ENCODE measurements at regions not wholly inside any gene's neighbourhood (a gene's known extent, or its start where the extent isn't known, plus 50 kb on each side); places are given as distances from the start of the nearest gene placed in this dataset.

DNA sequence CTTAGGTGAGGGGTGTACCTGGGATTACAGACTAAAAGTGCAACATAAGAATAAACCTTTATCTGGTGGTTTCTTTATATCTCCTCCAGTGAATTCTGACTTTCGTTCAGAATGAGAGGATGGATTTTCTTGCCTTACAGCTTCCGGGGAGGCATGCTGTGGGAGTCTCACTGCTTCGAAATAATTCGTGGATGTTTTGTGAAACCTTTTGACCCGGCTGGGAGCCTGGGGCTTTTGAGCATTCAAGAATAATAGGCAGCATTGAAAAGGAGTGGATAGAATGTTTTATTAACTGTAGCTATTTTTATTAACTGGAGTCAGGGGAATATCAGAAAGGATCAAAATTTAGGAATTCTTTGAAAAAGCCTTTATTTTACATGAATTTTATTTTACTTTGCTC is 149.1 kb downstream of the RWDD3 start:
- ATAC-seq, result no peak
- Mint-ChIP-seq H3K9me3 (peaks cover 11% of the 10 kb centered on the region), H3K4me1 (ENCODE audit: low read depth in 2 of 2) (no peaks in the 10 kb centered on the region), H3K27me3 (no peaks in the 10 kb centered on the region), H3K27ac (no peak overlapping the region), H3K4me3 (no peak overlapping the region), H3K36me3 (no peaks in the 10 kb centered on the region)
- DNase-seq (ENCODE audit: low spot score), result no peak

DNA sequence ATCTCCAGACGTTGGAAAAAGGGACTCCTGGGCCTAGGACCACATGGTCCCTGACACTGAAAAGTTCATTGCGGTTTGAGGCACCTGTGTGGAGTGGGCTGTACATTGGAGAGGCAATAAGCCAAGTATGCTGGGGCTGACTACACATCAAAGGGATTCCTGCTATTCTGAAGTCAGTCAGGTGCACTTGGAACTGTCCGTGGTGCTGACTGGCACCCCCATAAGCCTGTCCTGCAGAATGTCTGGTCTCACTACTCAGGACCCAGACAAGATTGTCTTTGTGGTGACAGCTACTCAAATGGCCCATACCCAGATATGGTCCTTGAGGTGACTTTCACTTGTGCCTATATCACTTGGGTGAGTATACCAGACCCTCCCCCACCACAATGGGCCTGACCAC is 150.6 kb downstream of the RWDD3 start:
- Mint-ChIP-seq H3K36me3 (no peaks in the 10 kb centered on the region), H3K4me3 (no peak overlapping the region), H3K4me1 (ENCODE audit: low read depth in 2 of 2) (no peaks in the 10 kb centered on the region), H3K9me3 (peaks cover 11% of the 10 kb centered on the region), H3K27ac (no peak overlapping the region), H3K27me3 (no peaks in the 10 kb centered on the region)
- DNase-seq (ENCODE audit: low spot score) (no peak), ATAC-seq (no peak)

DNA sequence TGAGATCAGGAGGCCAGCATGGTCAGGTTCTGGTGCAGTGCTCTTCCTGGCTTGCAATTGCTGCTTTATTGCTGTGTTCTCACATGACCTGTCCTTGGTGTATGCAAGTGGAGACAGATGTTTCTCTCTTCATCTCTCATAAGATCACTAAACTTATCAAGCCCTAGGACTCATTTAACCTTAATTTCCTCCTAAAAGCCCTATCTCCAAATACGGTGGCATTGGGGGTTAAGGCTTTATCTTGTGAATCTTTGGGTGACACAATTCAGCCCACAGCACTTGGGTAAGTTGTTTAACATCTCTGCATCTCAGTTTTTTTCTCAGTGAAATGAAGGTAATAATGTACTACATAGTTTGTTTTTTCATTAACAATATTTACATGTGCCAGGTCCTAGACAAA is 152.4 kb downstream of the RWDD3 start:
- Mint-ChIP-seq H3K4me1 (ENCODE audit: low read depth in 2 of 2) (no peaks in the 10 kb centered on the region), H3K36me3 (no peaks in the 10 kb centered on the region), H3K4me3 (no peak overlapping the region), H3K27me3 (no peaks in the 10 kb centered on the region), H3K27ac (no peak overlapping the region), H3K9me3 (peaks cover 15% of the 10 kb centered on the region)
- ATAC-seq (no peak), DNase-seq (ENCODE audit: low spot score) (no peak)

GRCh38 chr1:95386915-95387314 is 152.9 kb downstream of the RWDD3 start:
- Mint-ChIP-seq H3K36me3 (no peaks in the 10 kb centered on the region), H3K27ac (no peak overlapping the region), H3K4me3 (no peak overlapping the region), H3K27me3 (no peaks in the 10 kb centered on the region), H3K4me1 (ENCODE audit: low read depth in 2 of 2) (no peaks in the 10 kb centered on the region), H3K9me3 (peaks cover 15% of the 10 kb centered on the region)
- ATAC-seq (no peak), DNase-seq (ENCODE audit: low spot score) (no peak)

GRCh38 chr1:95388031-95388430 is 154.0 kb downstream of the RWDD3 start:
- Mint-ChIP-seq H3K4me3 (no peak overlapping the region), H3K9me3 (peaks cover 15% of the 10 kb centered on the region), H3K27ac (no peak overlapping the region), H3K4me1 (ENCODE audit: low read depth in 2 of 2) (no peaks in the 10 kb centered on the region), H3K27me3 (no peaks in the 10 kb centered on the region), H3K36me3 (no peaks in the 10 kb centered on the region)
- DNase-seq (ENCODE audit: low spot score) (no peak), ATAC-seq (no peak)

GRCh38 chr1:95393434-95393833 is 159.4 kb downstream of the RWDD3 start:
- Mint-ChIP-seq H3K4me3 (no peak overlapping the region), H3K36me3 (no peaks in the 10 kb centered on the region), H3K9me3 (peaks cover 13% of the 10 kb centered on the region), H3K27ac (no peak overlapping the region), H3K27me3 (no peaks in the 10 kb centered on the region), H3K4me1 (ENCODE audit: low read depth in 2 of 2) (no peaks in the 10 kb centered on the region)
- ATAC-seq, result no peak
- DNase-seq (ENCODE audit: low spot score), result no peak

GRCh38 chr1:95396557-95396956 is 162.5 kb downstream of the RWDD3 start:
- Mint-ChIP-seq H3K27me3 (no peaks in the 10 kb centered on the region), H3K36me3 (no peaks in the 10 kb centered on the region), H3K9me3 (peaks cover 6% of the 10 kb centered on the region), H3K4me3 (no peak overlapping the region), H3K4me1 (ENCODE audit: low read depth in 2 of 2) (no peaks in the 10 kb centered on the region), H3K27ac (no peak overlapping the region)
- no peak for ATAC-seq
- DNase-seq (ENCODE audit: low spot score), result no peak

DNA sequence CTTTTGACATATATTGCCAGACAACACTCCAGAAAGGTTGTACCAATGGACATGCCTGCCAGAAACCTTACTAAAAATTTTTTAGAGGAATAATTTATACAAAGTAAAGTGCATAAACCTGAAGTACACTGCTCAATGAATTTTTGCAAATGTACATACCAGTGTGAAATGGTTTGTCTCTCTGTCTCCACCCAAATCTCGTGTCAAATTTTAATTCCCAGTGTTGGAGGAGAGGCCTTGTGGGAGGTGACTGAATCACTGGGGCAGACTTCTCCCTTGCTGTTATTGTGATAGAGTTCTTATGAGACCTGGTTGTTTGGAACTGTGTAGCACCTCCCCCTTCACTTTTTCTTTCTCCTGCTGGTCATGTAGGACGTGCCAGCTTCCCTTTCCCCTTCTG is 168.8 kb downstream of the RWDD3 start:
- ATAC-seq, result no peak
- Mint-ChIP-seq H3K36me3 (no peaks in the 10 kb centered on the region), H3K4me1 (ENCODE audit: low read depth in 2 of 2) (no peaks in the 10 kb centered on the region)

GRCh38 chr1:95406279-95406678 is 172.3 kb downstream of the RWDD3 start:
- ATAC-seq (no peak), DNase-seq (ENCODE audit: low spot score) (no peak)
- Mint-ChIP-seq H3K36me3 (no peaks in the 10 kb centered on the region), H3K27ac (no peak overlapping the region), H3K4me1 (ENCODE audit: low read depth in 2 of 2) (no peaks in the 10 kb centered on the region), H3K9me3 (peaks cover 20% of the 10 kb centered on the region), H3K4me3 (no peak overlapping the region), H3K27me3 (no peaks in the 10 kb centered on the region)

More for the DNA sequence above, 168.8 kb downstream of the RWDD3 start:
- no peak for DNase-seq (ENCODE audit: low spot score)
- H3K9me3 Mint-ChIP-seq, result peaks cover 16% of the 10 kb centered on the region
- H3K4me3 Mint-ChIP-seq, result no peak overlapping the region
- H3K27me3 Mint-ChIP-seq, result no peaks in the 10 kb centered on the region
- H3K27ac Mint-ChIP-seq, result no peak overlapping the region

DNA sequence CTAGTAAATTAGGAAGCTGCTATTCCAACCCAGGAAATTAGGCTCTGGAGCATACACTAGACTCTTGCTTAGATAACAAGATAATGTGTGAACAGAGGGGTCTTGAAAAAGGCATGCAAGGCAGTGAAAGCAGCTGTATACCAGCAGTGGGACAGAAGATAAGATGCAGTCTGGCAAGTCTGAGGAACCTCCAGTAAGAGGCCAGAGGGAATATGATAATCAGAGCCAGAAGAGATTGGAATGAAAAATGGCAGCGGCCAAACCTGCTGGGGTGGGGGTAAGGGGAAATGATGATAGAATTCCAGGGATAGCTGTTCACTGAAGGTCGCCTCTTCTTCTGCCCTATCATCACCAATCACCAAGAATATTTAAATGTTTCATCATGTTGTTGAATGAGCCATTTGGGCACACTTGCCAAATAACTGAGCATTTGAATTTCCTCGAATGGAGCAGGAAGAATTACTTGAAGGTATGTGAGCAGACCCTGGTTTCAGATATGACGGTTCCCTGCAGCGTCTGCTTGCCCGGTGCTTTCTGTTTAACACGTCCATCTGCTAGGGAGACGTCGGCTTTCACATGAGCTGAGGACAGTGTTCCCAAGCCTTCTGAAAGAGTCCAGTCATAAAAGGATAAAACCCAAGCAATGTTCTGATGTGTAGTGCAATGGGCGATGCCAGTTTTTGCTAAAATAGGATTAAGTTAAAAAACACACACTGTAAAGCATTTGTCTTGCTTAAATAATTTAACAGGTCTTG is 173.3 kb downstream of the RWDD3 start:
- Mint-ChIP-seq H3K27ac (no peak overlapping the region), H3K4me3 (no peak overlapping the region)
- no peak for ATAC-seq

GRCh38 chr1:95407886-95408291 is 173.9 kb downstream of the RWDD3 start:
- Mint-ChIP-seq H3K9me3 (peaks cover 20% of the 10 kb centered on the region), H3K4me1 (ENCODE audit: low read depth in 2 of 2) (no peaks in the 10 kb centered on the region), H3K4me3 (no peak overlapping the region), H3K27me3 (no peaks in the 10 kb centered on the region), H3K36me3 (no peaks in the 10 kb centered on the region), H3K27ac (no peak overlapping the region)
- no peak for DNase-seq (ENCODE audit: low spot score)
- ATAC-seq, result no peak

More for the DNA sequence above, 173.3 kb downstream of the RWDD3 start:
- Mint-ChIP-seq H3K4me1 (ENCODE audit: low read depth in 2 of 2) (no peaks in the 10 kb centered on the region), H3K27me3 (no peaks in the 10 kb centered on the region), H3K36me3 (no peaks in the 10 kb centered on the region), H3K9me3 (peaks cover 20% of the 10 kb centered on the region)
- DNase-seq (ENCODE audit: low spot score), result no peak

- Mint-ChIP-seq H3K36me3 (no peaks in the 10 kb centered on the region), H3K27ac (no peak overlapping the region), H3K4me3 (no peak overlapping the region), H3K4me1 (ENCODE audit: low read depth in 2 of 2) (no peaks in the 10 kb centered on the region), H3K27me3 (no peaks in the 10 kb centered on the region), H3K9me3 (peaks cover 12% of the 10 kb centered on the region)
- DNase-seq (ENCODE audit: low spot score) (no peak), ATAC-seq (no peak)
These were observed 174.6 kb downstream of the RWDD3 start for GRCh38 chr1:95408507-95409136.

DNA sequence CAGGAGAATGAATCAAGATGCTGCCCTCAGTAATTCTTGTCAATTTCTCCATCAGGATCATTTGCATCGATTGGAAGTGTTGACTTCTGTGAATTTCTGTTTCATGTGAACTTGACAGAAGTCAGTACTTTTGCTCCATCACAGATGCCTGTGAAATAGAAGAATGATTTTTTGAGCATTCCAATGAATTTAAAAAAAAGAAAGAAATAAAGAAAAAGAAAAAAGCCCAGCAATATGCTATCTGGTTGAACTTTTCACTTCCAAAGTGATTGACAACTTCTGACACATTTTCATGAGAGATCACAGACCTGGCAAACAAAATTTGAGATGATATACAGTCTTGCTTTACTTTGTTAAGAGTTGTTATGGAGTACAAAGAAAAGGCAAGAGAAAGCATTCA is 175.3 kb downstream of the RWDD3 start:
- Mint-ChIP-seq H3K4me1 (ENCODE audit: low read depth in 2 of 2) (no peaks in the 10 kb centered on the region), H3K36me3 (no peaks in the 10 kb centered on the region), H3K27me3 (no peaks in the 10 kb centered on the region), H3K4me3 (no peak overlapping the region), H3K27ac (no peak overlapping the region), H3K9me3 (peaks cover 11% of the 10 kb centered on the region)
- no peak for ATAC-seq
- DNase-seq (ENCODE audit: low spot score), result no peak

DNA sequence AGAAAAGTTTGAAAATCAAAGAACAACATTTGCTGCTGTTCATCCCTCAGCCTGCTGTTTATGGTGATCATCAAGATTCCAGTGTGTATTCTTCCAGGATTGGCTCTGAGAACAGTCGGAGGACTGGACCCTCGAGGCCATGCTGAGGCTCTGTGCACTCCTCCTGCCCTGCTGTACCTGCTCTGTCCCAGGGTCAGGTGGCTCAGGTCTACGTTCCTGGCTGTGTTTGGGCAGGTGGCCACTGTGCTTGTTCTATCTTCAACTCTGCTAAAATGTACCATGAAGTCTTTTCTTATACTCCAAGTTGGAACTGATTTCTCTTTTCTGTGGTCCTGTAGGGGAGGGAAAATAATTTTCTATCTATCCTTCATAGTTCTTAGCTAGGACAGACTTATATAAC is 175.9 kb downstream of the RWDD3 start:
- Mint-ChIP-seq H3K4me3 (no peak overlapping the region), H3K36me3 (no peaks in the 10 kb centered on the region), H3K9me3 (peaks cover 11% of the 10 kb centered on the region), H3K4me1 (ENCODE audit: low read depth in 2 of 2) (no peaks in the 10 kb centered on the region), H3K27me3 (no peaks in the 10 kb centered on the region), H3K27ac (no peak overlapping the region)
- DNase-seq (ENCODE audit: low spot score) (no peak), ATAC-seq (no peak)

GRCh38 chr1:95415146-95415545 is 181.1 kb downstream of the RWDD3 start:
- no peaks in the 10 kb centered on the region for H3K36me3 Mint-ChIP-seq
- H3K9me3 Mint-ChIP-seq, result peaks cover 18% of the 10 kb centered on the region
- no peak overlapping the region for H3K27ac Mint-ChIP-seq
- no peak for DNase-seq (ENCODE audit: low spot score)
- H3K27me3 Mint-ChIP-seq, result no peaks in the 10 kb centered on the region
- H3K4me1 Mint-ChIP-seq (ENCODE audit: low read depth in 2 of 2), result no peaks in the 10 kb centered on the region
- H3K4me3 Mint-ChIP-seq, result no peak overlapping the region
- ATAC-seq, result no peak
